ENCODE measurements at regions not wholly inside any gene's neighbourhood (a gene's known extent, or its start where the extent isn't known, plus 50 kb on each side); places are given as distances from the start of the nearest gene placed in this dataset.
A peak's percentile ranks its signal among the peaks of the same experiment; 100 is the strongest.

DNA sequence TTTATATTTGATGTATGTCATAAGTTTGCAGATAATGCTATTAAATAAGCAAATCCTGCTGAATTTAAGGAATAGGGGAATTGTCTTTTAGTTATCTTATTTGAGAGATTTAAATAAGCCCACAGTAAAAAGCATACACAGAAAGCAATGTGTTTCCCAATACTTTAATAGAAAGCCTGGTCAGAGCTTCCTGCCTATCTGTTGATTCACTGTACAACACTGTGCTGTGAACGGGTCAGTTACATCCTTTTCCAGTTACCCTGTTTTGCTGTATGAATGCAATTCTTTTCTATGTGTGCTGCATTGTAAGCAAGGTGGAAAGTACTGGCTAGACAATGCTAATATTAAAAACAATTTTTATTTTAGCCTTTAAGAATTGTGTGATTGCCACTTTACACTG lies 81.2 kb downstream of the ANKRD7 start:
- no peak overlapping the region; the same call in 1 of the 2 replicates for H3K9ac ChIP-seq (ENCODE audit: low read depth, low read length)
- no peaks in the 10 kb centered on the region for H4K20me1 ChIP-seq (ENCODE audit: insufficient read depth, low read length)
- peak overlapping the region; percentile 2; the same call in 1 of the 2 replicates for H2AFZ ChIP-seq (ENCODE audit: low read depth, low read length)
- 0 out of 2 replicates have a peak, but pooled peaks cover 5% of the 10 kb centered on the region for H3K36me3 ChIP-seq (ENCODE audit: insufficient read depth, low read length)
- no peak overlapping the region for H3K4me2 ChIP-seq (ENCODE audit: insufficient read depth, low read length)
- H3K4me3 ChIP-seq (ENCODE audit: low read depth in 1 of 2, low read length in 2 of 2), result no peak overlapping the region
- no peaks in the 10 kb centered on the region for H3K27me3 ChIP-seq (ENCODE audit: insufficient read depth, low read length, poor library complexity)
- peaks cover 16% of the 10 kb centered on the region for H3K9me3 ChIP-seq (ENCODE audit: insufficient read depth, low read length, severe bottlenecking)
- H3K27ac ChIP-seq (ENCODE audit: low read length), result peak overlapping the region; percentile 67; the same call in 1 of the 2 replicates
- peaks cover 57% of the 10 kb centered on the region for H3K4me1 ChIP-seq (ENCODE audit: insufficient read depth, low read length)
- H3K79me2 ChIP-seq (ENCODE audit: insufficient read depth, low read length), result no peaks in the 10 kb centered on the region
- peak; percentile 41; the same call in 1 of the 3 replicates for ATAC-seq (ENCODE audit: insufficient read depth, low read depth)
- no peak for DNase-seq
- TF ChIP-seq, protein P1, sequence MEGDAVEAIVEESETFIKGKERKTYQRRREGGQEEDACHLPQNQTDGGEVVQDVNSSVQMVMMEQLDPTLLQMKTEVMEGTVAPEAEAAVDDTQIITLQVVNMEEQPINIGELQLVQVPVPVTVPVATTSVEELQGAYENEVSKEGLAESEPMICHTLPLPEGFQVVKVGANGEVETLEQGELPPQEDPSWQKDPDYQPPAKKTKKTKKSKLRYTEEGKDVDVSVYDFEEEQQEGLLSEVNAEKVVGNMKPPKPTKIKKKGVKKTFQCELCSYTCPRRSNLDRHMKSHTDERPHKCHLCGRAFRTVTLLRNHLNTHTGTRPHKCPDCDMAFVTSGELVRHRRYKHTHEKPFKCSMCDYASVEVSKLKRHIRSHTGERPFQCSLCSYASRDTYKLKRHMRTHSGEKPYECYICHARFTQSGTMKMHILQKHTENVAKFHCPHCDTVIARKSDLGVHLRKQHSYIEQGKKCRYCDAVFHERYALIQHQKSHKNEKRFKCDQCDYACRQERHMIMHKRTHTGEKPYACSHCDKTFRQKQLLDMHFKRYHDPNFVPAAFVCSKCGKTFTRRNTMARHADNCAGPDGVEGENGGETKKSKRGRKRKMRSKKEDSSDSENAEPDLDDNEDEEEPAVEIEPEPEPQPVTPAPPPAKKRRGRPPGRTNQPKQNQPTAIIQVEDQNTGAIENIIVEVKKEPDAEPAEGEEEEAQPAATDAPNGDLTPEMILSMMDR (IDR thresholded peaks at IDR 0.05; ENCODE audit: borderline replicate concordance, extremely low read depth, low read length, poor library complexity, severe bottlenecking), result no peak
- no peak for TF ChIP-seq EZH2 (IDR thresholded peaks at IDR 0.05; ENCODE audit: borderline replicate concordance, low read depth, low read length, severe bottlenecking)

DNA sequence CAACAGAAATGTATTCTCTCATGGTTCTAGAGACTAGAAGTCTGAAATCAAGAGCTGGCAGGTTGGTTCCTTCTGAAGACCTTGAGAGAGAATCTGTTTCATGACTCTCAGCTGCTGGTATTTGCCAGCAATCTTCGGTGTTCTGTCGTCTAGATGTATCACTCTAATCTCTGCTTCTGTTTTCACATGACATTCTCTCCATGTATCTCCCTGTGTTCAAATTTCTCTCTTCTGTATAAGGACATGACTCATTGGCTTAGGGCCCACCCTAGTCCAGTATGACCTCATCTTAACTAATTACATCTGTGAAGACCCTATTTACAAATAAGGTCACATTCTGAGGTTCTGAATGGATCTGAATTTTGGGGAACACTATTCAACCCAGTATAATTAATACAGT lies 82.3 kb downstream of the ANKRD7 start:
- TF ChIP-seq, protein P1 (IDR thresholded peaks at IDR 0.05; ENCODE audit: borderline replicate concordance, extremely low read depth, low read length, poor library complexity, severe bottlenecking), result no peak
- no peak for TF ChIP-seq EZH2 (IDR thresholded peaks at IDR 0.05; ENCODE audit: borderline replicate concordance, low read depth, low read length, severe bottlenecking)
- Histone ChIP-seq H3K9me3 (ENCODE audit: insufficient read depth, low read length, severe bottlenecking) (peaks cover 16% of the 10 kb centered on the region), H2AFZ (ENCODE audit: low read depth, low read length) (peak overlapping the region; percentile 47; the same call in 1 of the 2 replicates)

DNA sequence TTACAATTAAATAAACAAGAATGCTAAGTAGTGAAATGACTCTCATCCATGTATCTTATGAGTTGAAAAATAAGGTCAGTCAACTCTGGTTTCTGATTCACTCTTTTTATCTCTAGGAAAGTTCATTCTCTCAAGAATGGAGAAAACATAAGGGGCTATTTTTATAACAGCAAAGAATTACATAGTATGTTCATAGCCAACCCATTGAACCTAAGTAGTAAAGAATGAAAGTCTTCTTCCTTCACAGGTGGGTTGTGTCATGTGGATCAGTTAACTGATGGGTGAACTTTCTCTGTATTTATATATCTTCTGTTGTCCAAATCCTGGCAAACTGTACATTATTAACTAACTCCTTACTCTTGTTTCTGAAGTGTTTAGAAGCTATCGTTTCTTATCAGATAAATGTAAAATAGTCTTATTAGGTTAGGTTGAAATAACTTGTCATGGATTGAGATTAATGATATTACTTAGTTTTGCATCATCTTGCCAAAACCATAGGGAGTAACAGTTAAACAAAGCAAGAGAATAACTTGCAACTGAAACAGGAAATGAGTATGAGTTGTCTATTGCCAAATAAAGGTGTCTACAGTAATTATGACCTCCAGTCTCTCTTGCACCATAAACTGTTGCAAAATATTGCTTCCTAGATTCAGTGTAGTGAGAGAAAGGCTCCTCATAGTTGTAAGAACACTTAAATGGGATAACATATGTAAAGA lies 86.8 kb downstream of the ANKRD7 start:
- peaks cover 22% of the 10 kb centered on the region for H3K9me3 ChIP-seq (ENCODE audit: insufficient read depth, low read length, severe bottlenecking)
- TF ChIP-seq EZH2 (IDR thresholded peaks at IDR 0.05; ENCODE audit: borderline replicate concordance, low read depth, low read length, severe bottlenecking), result no peak
- TF ChIP-seq, protein P1 (IDR thresholded peaks at IDR 0.05; ENCODE audit: borderline replicate concordance, extremely low read depth, low read length, poor library complexity, severe bottlenecking), result no peak
- H3K4me1 ChIP-seq (ENCODE audit: insufficient read depth, low read length), result peaks cover 62% of the 10 kb centered on the region
- peak overlapping the region; percentile 93 for H3K27ac ChIP-seq (ENCODE audit: low read length)
- H3K4me3 ChIP-seq (ENCODE audit: low read depth in 1 of 2, low read length in 2 of 2), result no peak overlapping the region
- peak overlapping the region; percentile 45 for H3K9ac ChIP-seq (ENCODE audit: low read depth, low read length)
- peak; percentile 85 for ATAC-seq (ENCODE audit: insufficient read depth, low read depth)
- DNase-seq, result no peak
- H3K4me2 ChIP-seq (ENCODE audit: insufficient read depth, low read length), result peak overlapping the region; percentile 23
- peak overlapping the region; percentile 58 for H2AFZ ChIP-seq (ENCODE audit: low read depth, low read length)
- H3K27me3 ChIP-seq (ENCODE audit: insufficient read depth, low read length, poor library complexity), result no peaks in the 10 kb centered on the region
- no peaks in the 10 kb centered on the region for H4K20me1 ChIP-seq (ENCODE audit: insufficient read depth, low read length)
- H3K36me3 ChIP-seq (ENCODE audit: insufficient read depth, low read length), result 0 out of 2 replicates have a peak, but pooled peaks cover 5% of the 10 kb centered on the region
- H3K79me2 ChIP-seq (ENCODE audit: insufficient read depth, low read length), result no peaks in the 10 kb centered on the region

More for the DNA sequence above, 82.3 kb downstream of the ANKRD7 start:
- H3K4me2 ChIP-seq (ENCODE audit: insufficient read depth, low read length), result no peak overlapping the region
- DNase-seq, result no peak
- H3K9ac ChIP-seq (ENCODE audit: low read depth, low read length), result no peak overlapping the region
- H3K4me3 ChIP-seq (ENCODE audit: low read depth in 1 of 2, low read length in 2 of 2), result no peak overlapping the region
- peak overlapping the region; percentile 30; the same call in 1 of the 2 replicates for H3K27ac ChIP-seq (ENCODE audit: low read length)
- no peak for ATAC-seq (ENCODE audit: insufficient read depth, low read depth)
- H4K20me1 ChIP-seq (ENCODE audit: insufficient read depth, low read length), result no peaks in the 10 kb centered on the region
- H3K27me3 ChIP-seq (ENCODE audit: insufficient read depth, low read length, poor library complexity), result no peaks in the 10 kb centered on the region
- 0 out of 2 replicates have a peak, but pooled peaks cover 5% of the 10 kb centered on the region for H3K36me3 ChIP-seq (ENCODE audit: insufficient read depth, low read length)
- H3K79me2 ChIP-seq (ENCODE audit: insufficient read depth, low read length), result no peaks in the 10 kb centered on the region
- H3K4me1 ChIP-seq (ENCODE audit: insufficient read depth, low read length), result peaks cover 68% of the 10 kb centered on the region

Measured in DND-41 (cell line).